ENCODE measurements at regions not wholly inside any gene's neighbourhood (a gene's known extent, or its start where the extent isn't known, plus 50 kb on each side); places are given as distances from the start of the nearest gene placed in this dataset.

- H3K4me3 ChIP-seq (ENCODE audit: low read depth, low read length), result no peak overlapping the region
- TF ChIP-seq, protein P1, sequence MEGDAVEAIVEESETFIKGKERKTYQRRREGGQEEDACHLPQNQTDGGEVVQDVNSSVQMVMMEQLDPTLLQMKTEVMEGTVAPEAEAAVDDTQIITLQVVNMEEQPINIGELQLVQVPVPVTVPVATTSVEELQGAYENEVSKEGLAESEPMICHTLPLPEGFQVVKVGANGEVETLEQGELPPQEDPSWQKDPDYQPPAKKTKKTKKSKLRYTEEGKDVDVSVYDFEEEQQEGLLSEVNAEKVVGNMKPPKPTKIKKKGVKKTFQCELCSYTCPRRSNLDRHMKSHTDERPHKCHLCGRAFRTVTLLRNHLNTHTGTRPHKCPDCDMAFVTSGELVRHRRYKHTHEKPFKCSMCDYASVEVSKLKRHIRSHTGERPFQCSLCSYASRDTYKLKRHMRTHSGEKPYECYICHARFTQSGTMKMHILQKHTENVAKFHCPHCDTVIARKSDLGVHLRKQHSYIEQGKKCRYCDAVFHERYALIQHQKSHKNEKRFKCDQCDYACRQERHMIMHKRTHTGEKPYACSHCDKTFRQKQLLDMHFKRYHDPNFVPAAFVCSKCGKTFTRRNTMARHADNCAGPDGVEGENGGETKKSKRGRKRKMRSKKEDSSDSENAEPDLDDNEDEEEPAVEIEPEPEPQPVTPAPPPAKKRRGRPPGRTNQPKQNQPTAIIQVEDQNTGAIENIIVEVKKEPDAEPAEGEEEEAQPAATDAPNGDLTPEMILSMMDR (IDR thresholded peaks at IDR 0.05; ENCODE audit: insufficient read depth, low read length), result no peak
- DNase-seq (ENCODE audit: low read depth), result peak; percentile 50
Observed at GRCh38 chr2:19754907-19755306, 146.9 kb downstream of the TTC32 start.

DNA sequence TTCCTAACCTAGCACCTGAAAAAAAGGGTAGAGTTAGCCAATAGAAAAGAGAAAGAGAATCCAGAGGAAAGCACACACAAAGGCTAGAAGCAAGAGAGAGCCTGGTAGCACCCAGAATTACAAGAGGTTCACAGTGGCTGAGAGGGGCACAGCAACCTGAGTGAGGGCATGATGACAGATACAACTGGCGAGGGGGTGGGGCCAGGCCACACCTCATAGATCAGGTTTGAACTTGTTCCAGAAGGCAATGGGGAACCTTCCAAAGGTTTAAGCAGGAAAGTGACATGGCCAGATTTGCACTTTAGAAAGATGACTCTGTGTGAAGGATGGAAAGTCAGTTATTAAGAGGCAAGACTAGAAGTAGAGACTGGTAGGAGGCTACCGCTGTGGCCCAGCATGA is 148.0 kb downstream of the TTC32 start:
- no peak for DNase-seq (ENCODE audit: low read depth)
- TF ChIP-seq, protein P1 (IDR thresholded peaks at IDR 0.05; ENCODE audit: insufficient read depth, low read length), result no peak
- no peak overlapping the region for H3K4me3 ChIP-seq (ENCODE audit: low read depth, low read length)

DNA sequence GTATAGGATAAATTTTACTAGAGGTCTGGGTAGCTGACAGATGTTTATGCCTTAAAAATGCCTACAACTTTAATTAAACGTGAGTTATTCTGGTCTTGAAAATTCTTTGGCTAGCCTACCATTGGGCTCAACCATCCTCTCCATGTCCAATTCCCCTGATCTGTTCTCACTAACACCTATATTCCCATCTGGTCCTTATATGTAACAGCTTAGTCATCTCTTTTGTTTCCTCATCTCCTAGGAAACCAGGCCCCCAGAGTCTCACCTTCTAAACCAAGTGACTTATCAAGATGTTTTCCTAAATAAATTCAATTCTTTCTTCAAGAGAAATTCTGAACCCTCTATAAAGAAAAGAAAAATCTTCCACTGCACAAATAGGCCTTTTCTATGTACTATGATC is 148.5 kb downstream of the TTC32 start:
- peak; percentile 32 for DNase-seq (ENCODE audit: low read depth)
- no peak overlapping the region for H3K4me3 ChIP-seq (ENCODE audit: low read depth, low read length)
- TF ChIP-seq, protein P1 (IDR thresholded peaks at IDR 0.05; ENCODE audit: insufficient read depth, low read length), result no peak

GRCh38 chr2:19752500-19752899 is 149.3 kb downstream of the TTC32 start:
- no peak for DNase-seq (ENCODE audit: low read depth)
- H3K4me3 ChIP-seq (ENCODE audit: low read depth, low read length), result no peak overlapping the region

DNA sequence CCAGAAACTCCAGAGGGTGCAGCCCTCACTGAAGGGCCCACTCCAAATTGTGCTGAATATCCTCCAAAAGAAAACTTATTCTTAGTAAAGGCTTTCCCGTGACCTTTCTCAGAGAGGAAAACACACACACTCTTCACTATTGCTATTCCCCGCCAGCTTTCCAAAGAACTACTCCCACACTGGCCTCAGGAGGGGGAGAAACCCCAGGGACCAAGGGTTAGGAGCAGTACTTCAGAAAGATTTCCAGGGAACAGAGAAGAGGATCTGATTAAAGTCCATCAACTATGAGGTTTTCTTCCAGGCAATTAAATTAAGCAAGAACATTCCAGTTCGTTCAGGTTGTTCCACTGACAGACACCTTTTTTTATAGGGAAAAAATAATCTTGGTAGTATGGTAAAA is 150.2 kb downstream of the TTC32 start:
- no peak for DNase-seq (ENCODE audit: low read depth)
- no peak overlapping the region for H3K4me3 ChIP-seq (ENCODE audit: low read depth, low read length)

More at GRCh38 chr2:19752500-19752899, 149.3 kb downstream of the TTC32 start:
- TF ChIP-seq, protein P1 (IDR thresholded peaks at IDR 0.05; ENCODE audit: insufficient read depth, low read length), result no peak

DNA sequence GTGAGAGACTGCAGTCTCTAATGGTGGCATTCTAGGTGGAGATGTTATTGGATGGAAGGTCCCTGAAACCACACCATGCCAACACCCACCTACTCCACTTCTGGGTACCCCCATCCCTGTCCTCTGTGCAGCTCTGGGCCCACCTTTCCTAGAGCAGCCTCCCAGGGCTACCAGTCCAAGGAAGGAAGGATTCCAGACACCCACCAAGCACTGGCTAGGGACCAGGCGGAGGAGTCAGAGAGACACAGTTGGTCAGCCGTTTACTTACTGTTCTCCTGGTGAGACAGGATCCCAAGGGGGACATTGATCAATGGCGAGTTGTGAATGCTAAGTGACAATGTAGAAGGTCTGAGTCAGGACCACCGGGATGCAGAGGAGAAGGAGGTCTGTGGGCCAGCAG is 151.6 kb downstream of the TTC32 start:
- TF ChIP-seq, protein P1 (IDR thresholded peaks at IDR 0.05; ENCODE audit: insufficient read depth, low read length), result no peak
- H3K4me3 ChIP-seq (ENCODE audit: low read depth, low read length), result no peak overlapping the region
- no peak for DNase-seq (ENCODE audit: low read depth)

More for the DNA sequence above, 150.2 kb downstream of the TTC32 start:
- TF ChIP-seq, protein P1 (IDR thresholded peaks at IDR 0.05; ENCODE audit: insufficient read depth, low read length), result no peak

DNA sequence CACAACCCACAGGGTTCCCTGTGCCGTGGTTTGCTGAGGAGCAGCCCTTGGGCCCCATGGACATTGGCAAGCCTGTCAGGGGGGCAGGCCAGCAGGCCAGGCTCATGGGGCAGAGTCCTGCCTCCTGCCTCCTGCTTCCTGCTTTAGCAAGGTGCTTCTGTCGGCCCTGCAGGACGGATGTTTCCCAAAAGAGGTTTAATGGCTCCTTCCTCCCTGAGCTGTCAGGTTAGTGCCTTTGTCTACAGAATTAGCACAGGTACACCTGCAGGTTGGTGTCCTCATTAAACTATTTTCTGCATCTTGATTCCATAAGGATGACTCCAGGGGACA is 152.3 kb downstream of the TTC32 start:
- no peak for DNase-seq (ENCODE audit: low read depth)
- TF ChIP-seq, protein P1 (IDR thresholded peaks at IDR 0.05; ENCODE audit: insufficient read depth, low read length), result no peak
- no peak overlapping the region for H3K4me3 ChIP-seq (ENCODE audit: low read depth, low read length)

All from fibroblast of the aortic adventitia (primary cell).